GM13977 (cell line): ENCODE measurements at regions not wholly inside any gene's neighbourhood (a gene's known extent, or its start where the extent isn't known, plus 50 kb on each side); places are given as distances from the start of the nearest gene placed in this dataset.

ENCODE experiments used
- DNase-seq: peaks from one replicate; pipeline ENCODE4 v3.0.0; 2012; ENCODE audit warnings: low spot score
- CTCF ChIP-seq: IDR thresholded peaks from 2 replicates; pipeline ENCODE4 v1.5.1; 2012; ENCODE audit warnings: mild to moderate bottlenecking, control low read depth; ENCODE audit not compliant: insufficient read depth; ENCODE audit errors: extremely low read depth, missing control alignments
- in situ Hi-C: fragments of 300-500 bp; cut with MboI; formaldehyde crosslinking; loops from one replicate; pipeline ENCODE4 v1.12.0; 2022; ENCODE audit warnings: low sequenced_read_pairs, low pct_unique_long_range_greater_than_20kb, mixed read lengths, inconsistent platforms; ENCODE audit not compliant: unreplicated experiment

GRCh38 chr12:76644950-76645349 lies 85.4 kb upstream of the OSBPL8 start:
- in situ Hi-C loops: no loop called here
- no peak for TF ChIP-seq CTCF
- no peak for DNase-seq

- no peak for DNase-seq
- no peak for TF ChIP-seq CTCF
- in situ Hi-C loops: no loop called here
Observed at GRCh38 chr12:76645934-76646333, 86.4 kb upstream of the OSBPL8 start.

GRCh38 chr12:76646366-76646765 lies 86.8 kb upstream of the OSBPL8 start:
- no peak for DNase-seq
- TF ChIP-seq CTCF: no peak
- in situ Hi-C loops: no loop called here

GRCh38 chr12:76649099-76649498 lies 89.5 kb upstream of the OSBPL8 start:
- DNase-seq: no peak
- in situ Hi-C loops: no loop called here
- TF ChIP-seq CTCF: no peak

GRCh38 chr12:76652402-76652801 lies 92.8 kb upstream of the OSBPL8 start:
- in situ Hi-C loops: no loop called here
- TF ChIP-seq CTCF: no peak

GRCh38 chr12:76653342-76653741 lies 93.8 kb upstream of the OSBPL8 start:
- in situ Hi-C loops: no loop called here
- DNase-seq: no peak
- no peak for TF ChIP-seq CTCF

More at GRCh38 chr12:76652402-76652801, 92.8 kb upstream of the OSBPL8 start:
- DNase-seq: no peak

GRCh38 chr12:76664731-76665130 lies 99.2 kb upstream of the ZDHHC17 start:
- TF ChIP-seq CTCF: no peak
- in situ Hi-C loops: no loop called here
- DNase-seq: no peak
